ENCODE measurements at regions not wholly inside any gene's neighbourhood (a gene's known extent, or its start where the extent isn't known, plus 50 kb on each side); places are given as distances from the start of the nearest gene placed in this dataset.

- H3K27me3 ChIP-seq (ENCODE audit: control insufficient read depth in 2 of 2, insufficient read depth in 2 of 2, low read length in 2 of 2), result no peaks in the 10 kb centered on the region
- no peaks in the 10 kb centered on the region for H4K20me1 ChIP-seq (replicated peaks; ENCODE audit: control insufficient read depth, extremely low read depth, insufficient read depth, low read length)
- intact Hi-C loops (cut with micrococcal nuclease) (no loop called here), dilution Hi-C loops (cut with MboI; ENCODE audit: extremely low pct_ligation_motif_present, low sequenced_read_pairs) (no loop called here)
- no peak overlapping the region for H3K4me3 ChIP-seq (replicated peaks in 1 of 3; ENCODE audit: insufficient read depth in 1 of 3, low read depth in 1 of 3, low read length in 3 of 3)
- no TSS peak for BruUV-seq (replicated peaks)
- no peaks in the 10 kb centered on the region for H3K36me3 ChIP-seq (ENCODE audit: control insufficient read depth in 2 of 2, extremely low read depth in 1 of 2, insufficient read depth in 2 of 2, low read length in 2 of 2)
- no peaks in the 10 kb centered on the region for H3K9me1 ChIP-seq (replicated peaks; ENCODE audit: control insufficient read depth, extremely low read depth, insufficient read depth, low read length)
- CTCF ChIA-PET, result no interaction called here
- FAIRE-seq (no peak), DNase-seq (ENCODE audit: low read depth, low spot score) (no peak)
- H3K4me1 ChIP-seq (ENCODE audit: control insufficient read depth, extremely low read depth, insufficient read depth, low read length), result no peaks in the 10 kb centered on the region
- no peak overlapping the region for H3K4me2 ChIP-seq (ENCODE audit: insufficient read depth, low read length)
- no peak overlapping the region for H3K27ac ChIP-seq (ENCODE audit: insufficient read depth, low read depth, low read length)
- H2AFZ ChIP-seq (ENCODE audit: low read depth, low read length), result no peak overlapping the region
- H3K9me3 ChIP-seq (replicated peaks; ENCODE audit: control insufficient read depth, insufficient read depth, low read length), result no peaks in the 10 kb centered on the region
- no peak overlapping the region for H3K9ac ChIP-seq (replicated peaks; ENCODE audit: extremely low read depth, insufficient read depth, low read length)
- H3K79me2 ChIP-seq (ENCODE audit: control insufficient read depth, insufficient read depth, low read length), result no peaks in the 10 kb centered on the region
- TF ChIP-seq GATA2 (IDR thresholded peaks at IDR 0.05; ENCODE audit: insufficient read depth, insufficient read length, low read depth, low read length), result no peak
- TF ChIP-seq FOS (IDR thresholded peaks at IDR 0.05; ENCODE audit: borderline replicate concordance, insufficient read depth, low read length), result no peak
- TF ChIP-seq, protein P1, sequence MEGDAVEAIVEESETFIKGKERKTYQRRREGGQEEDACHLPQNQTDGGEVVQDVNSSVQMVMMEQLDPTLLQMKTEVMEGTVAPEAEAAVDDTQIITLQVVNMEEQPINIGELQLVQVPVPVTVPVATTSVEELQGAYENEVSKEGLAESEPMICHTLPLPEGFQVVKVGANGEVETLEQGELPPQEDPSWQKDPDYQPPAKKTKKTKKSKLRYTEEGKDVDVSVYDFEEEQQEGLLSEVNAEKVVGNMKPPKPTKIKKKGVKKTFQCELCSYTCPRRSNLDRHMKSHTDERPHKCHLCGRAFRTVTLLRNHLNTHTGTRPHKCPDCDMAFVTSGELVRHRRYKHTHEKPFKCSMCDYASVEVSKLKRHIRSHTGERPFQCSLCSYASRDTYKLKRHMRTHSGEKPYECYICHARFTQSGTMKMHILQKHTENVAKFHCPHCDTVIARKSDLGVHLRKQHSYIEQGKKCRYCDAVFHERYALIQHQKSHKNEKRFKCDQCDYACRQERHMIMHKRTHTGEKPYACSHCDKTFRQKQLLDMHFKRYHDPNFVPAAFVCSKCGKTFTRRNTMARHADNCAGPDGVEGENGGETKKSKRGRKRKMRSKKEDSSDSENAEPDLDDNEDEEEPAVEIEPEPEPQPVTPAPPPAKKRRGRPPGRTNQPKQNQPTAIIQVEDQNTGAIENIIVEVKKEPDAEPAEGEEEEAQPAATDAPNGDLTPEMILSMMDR (IDR thresholded peaks at IDR 0.05; ENCODE audit: extremely low read depth in 1 of 2, insufficient read depth in 1 of 2, low read depth in 1 of 2, low read length in 2 of 2), result no peak
- TF ChIP-seq POLR2AphosphoS5 (IDR thresholded peaks at IDR 0.05; ENCODE audit: insufficient read depth, low read depth, low read length), result no peak
- no peak for TF ChIP-seq EZH2 (IDR thresholded peaks at IDR 0.05; ENCODE audit: borderline replicate concordance, low read depth, low read length, severe bottlenecking)
- TF ChIP-seq, protein P2, sequence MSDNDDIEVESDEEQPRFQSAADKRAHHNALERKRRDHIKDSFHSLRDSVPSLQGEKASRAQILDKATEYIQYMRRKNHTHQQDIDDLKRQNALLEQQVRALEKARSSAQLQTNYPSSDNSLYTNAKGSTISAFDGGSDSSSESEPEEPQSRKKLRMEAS (IDR thresholded peaks at IDR 0.05; ENCODE audit: insufficient read depth, insufficient read length), result no peak
- TF ChIP-seq MYC (IDR thresholded peaks at IDR 0.05; ENCODE audit: low read depth, low read length), result no peak
- TF ChIP-seq JUN (IDR thresholded peaks at IDR 0.05; ENCODE audit: borderline replicate concordance, insufficient read depth, insufficient read length, low read depth), result no peak
- no peak for TF ChIP-seq POLR2A (IDR thresholded peaks at IDR 0.05; ENCODE audit: low read depth, low read length)
- POLR2A ChIA-PET, result no interaction called here
These were observed 318.8 kb upstream of the KCNMB2 start for GRCh38 chr3:178217479-178217878.
